GM13976 (cell line): ENCODE measurements at regions not wholly inside any gene's neighbourhood (a gene's known extent, or its start where the extent isn't known, plus 50 kb on each side); places are given as distances from the start of the nearest gene placed in this dataset.

Source experiments
- DNase-seq: peaks from one replicate; pipeline ENCODE4 v3.0.0; 2012; ENCODE audit warnings: low spot score
- in situ Hi-C: fragments of 300-500 bp; cut with MboI; formaldehyde crosslinking; loops from one replicate; pipeline ENCODE4 v1.12.0; 2022; ENCODE audit warnings: low sequenced_read_pairs, mixed read lengths, inconsistent platforms; ENCODE audit not compliant: unreplicated experiment
- TF ChIP-seq, protein P1 (sequence below): IDR thresholded peaks from 2 replicates; pipeline ENCODE4 v1.5.1; 2012; ENCODE audit warnings: borderline replicate concordance, mild to moderate bottlenecking; ENCODE audit not compliant: insufficient read depth; ENCODE audit errors: extremely low read depth, missing control alignments, control extremely low read depth

- in situ Hi-C loops = no loop called here
- DNase-seq = no peak
- TF ChIP-seq, protein P1, sequence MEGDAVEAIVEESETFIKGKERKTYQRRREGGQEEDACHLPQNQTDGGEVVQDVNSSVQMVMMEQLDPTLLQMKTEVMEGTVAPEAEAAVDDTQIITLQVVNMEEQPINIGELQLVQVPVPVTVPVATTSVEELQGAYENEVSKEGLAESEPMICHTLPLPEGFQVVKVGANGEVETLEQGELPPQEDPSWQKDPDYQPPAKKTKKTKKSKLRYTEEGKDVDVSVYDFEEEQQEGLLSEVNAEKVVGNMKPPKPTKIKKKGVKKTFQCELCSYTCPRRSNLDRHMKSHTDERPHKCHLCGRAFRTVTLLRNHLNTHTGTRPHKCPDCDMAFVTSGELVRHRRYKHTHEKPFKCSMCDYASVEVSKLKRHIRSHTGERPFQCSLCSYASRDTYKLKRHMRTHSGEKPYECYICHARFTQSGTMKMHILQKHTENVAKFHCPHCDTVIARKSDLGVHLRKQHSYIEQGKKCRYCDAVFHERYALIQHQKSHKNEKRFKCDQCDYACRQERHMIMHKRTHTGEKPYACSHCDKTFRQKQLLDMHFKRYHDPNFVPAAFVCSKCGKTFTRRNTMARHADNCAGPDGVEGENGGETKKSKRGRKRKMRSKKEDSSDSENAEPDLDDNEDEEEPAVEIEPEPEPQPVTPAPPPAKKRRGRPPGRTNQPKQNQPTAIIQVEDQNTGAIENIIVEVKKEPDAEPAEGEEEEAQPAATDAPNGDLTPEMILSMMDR = no peak
Measured at GRCh38 chr5:147148715-147149114, 86.1 kb upstream of the STK32A start.

DNA sequence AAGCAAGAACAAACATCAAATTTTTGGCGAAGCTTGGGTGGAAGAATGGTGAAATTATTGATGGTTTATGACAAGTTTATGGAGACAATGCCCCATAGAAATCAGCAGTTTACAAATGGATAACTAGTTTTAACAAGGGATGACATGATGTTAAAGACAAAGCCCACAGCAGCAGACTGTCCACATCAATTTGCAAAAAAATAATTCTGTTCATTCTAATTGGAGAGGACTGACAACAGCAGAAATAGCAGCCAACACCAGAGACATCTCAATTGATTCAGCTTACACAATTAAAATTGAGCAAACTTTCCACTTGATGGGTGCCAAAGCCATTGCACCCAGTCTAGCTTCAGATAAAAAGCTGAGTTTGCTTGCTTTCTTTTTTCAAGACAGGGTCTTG is 82.7 kb upstream of the STK32A start:
- no peak for DNase-seq
- in situ Hi-C loops = no loop called here
- TF ChIP-seq, protein P1 = no peak

DNA sequence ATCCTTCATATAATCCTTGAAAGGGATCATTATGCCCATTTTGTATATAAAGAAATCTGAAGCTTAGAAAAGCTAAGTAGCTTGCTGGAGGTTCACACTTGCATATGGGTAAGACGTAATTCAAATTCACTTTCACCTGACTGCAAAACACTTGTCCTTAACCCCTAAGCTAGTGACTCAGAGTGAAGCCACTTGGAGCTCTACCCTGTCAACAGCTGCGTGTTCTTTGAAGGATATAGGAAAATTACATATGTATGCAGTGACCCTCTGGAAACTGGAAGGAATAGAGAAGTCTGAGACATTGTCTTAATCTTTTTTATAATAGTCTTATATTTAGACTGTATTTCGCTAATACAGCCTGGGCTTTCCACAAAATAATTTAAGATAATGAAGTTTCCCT is 80.0 kb upstream of the STK32A start:
- in situ Hi-C loops = no loop called here
- DNase-seq = no peak
- TF ChIP-seq, protein P1 = no peak

- in situ Hi-C loops = no loop called here
- TF ChIP-seq, protein P1 = no peak
- no peak for DNase-seq
Measured at GRCh38 chr5:147156012-147156411, 78.8 kb upstream of the STK32A start.

DNA sequence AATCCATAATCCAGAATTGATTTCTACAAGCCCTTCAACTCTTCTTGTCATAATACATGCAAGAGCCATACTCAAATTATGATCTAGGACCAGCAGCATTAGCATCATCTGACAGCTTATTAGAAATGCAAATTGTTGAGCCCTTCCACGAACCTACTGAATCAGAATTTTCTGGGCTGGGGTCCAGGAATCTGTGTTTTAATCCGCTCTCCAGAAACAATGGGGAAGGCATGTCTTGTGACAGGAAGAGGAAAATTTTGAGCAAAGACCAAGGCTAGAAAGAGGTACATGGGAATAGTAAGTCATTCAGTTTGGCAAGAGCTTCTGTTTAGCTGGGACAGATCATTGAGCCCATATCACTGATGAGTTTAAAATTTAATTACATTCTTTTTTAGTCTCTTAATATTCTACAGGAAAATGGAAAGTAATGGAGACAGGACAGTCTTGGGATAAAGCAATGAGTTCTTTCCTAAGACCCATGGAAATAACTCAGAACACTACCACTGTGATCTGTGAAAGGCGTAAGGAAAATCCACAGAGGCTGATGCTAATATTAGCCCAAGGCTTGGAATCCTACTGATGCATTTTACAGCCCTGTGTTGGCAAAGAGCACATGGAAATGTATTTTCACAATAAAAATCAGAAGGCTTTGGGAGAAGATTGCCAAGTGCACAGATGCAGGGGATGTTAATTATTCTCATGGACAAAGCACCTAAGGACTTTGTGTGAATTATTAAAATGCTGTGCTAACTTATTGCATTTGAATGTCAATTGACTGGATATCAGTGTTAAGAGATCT is 73.7 kb upstream of the STK32A start:
- in situ Hi-C loops = no loop called here
- TF ChIP-seq, protein P1 = no peak
- DNase-seq = no peak

DNA sequence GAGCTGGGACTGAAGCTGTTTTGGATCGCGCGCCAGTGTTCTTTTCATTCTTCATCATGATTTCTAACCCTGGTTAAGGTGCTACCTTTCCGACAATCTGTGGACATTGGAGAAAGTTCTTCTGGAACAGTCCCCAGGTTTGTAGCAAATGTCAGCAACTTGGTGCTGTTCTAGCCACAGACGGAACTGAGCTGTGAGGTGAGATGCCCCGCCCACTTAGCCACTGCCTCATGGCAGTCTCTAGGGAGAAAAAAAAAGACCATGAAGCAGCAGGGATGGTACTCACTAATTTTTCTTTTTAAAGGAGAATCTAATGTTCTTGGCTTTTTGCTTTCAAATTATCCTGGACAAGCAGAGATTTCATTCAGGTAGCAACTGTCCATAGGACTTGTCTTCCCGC is 72.1 kb upstream of the STK32A start:
- no peak for DNase-seq
- in situ Hi-C loops = no loop called here
- TF ChIP-seq, protein P1 = no peak
